ENCODE measurements at regions not wholly inside any gene's neighbourhood (a gene's known extent, or its start where the extent isn't known, plus 50 kb on each side); places are given as distances from the start of the nearest gene placed in this dataset.

GRCh38 chr14:103188810-103189480, 65.7 kb downstream of the TNFAIP2 start:
- Histone ChIP-seq H3K4me1 (ENCODE audit: insufficient read depth) (peaks cover 21% of the 10 kb centered on the region), H3K27me3 (ENCODE audit: insufficient read depth) (peaks cover 40% of the 10 kb centered on the region), H3K36me3 (ENCODE audit: insufficient read depth) (no peaks in the 10 kb centered on the region), H3K79me2 (replicated peaks; ENCODE audit: insufficient read depth) (no peaks in the 10 kb centered on the region), H3K4me2 (peak overlapping the region; percentile 82), H3K4me3 (peak overlapping the region; percentile 69), H2AFZ (peak overlapping the region; percentile 92; the same call in 1 of the 2 replicates), H3K27ac (ENCODE audit: low read depth) (no peak overlapping the region), H3F3A (replicated peaks; ENCODE audit: low read depth) (no peaks in the 10 kb centered on the region), H3K9me2 (ENCODE audit: insufficient read depth) (no peaks in the 10 kb centered on the region), H4K20me1 (replicated peaks; ENCODE audit: insufficient read depth) (no peaks in the 10 kb centered on the region)
- no peak overlapping the region for H3K27ac Mint-ChIP-seq
- no peak for TF ChIP-seq CREB1 (CRISPR knock-in tag; IDR thresholded peaks at IDR 0.05; ENCODE audit: low read depth)
- TF ChIP-seq ETS1 (IDR thresholded peaks at IDR 0.05) = no peak
- TF ChIP-seq EZH2 (IDR thresholded peaks at IDR 0.05; ENCODE audit: low read depth, unreplicated experiment) = no peak
- no peak for TF ChIP-seq ZNF114 (CRISPR knock-in tag; IDR thresholded peaks at IDR 0.05)
- TF ChIP-seq, protein P1, sequence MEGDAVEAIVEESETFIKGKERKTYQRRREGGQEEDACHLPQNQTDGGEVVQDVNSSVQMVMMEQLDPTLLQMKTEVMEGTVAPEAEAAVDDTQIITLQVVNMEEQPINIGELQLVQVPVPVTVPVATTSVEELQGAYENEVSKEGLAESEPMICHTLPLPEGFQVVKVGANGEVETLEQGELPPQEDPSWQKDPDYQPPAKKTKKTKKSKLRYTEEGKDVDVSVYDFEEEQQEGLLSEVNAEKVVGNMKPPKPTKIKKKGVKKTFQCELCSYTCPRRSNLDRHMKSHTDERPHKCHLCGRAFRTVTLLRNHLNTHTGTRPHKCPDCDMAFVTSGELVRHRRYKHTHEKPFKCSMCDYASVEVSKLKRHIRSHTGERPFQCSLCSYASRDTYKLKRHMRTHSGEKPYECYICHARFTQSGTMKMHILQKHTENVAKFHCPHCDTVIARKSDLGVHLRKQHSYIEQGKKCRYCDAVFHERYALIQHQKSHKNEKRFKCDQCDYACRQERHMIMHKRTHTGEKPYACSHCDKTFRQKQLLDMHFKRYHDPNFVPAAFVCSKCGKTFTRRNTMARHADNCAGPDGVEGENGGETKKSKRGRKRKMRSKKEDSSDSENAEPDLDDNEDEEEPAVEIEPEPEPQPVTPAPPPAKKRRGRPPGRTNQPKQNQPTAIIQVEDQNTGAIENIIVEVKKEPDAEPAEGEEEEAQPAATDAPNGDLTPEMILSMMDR (conservative IDR thresholded peaks at IDR 0.05; ENCODE audit: low read depth in 2 of 2) = peak; percentile 24 to 37; a peak in 3 of 4 replicates
- TF ChIP-seq EZH2phosphoT487 (IDR thresholded peaks at IDR 0.05; ENCODE audit: unreplicated experiment) = no peak
- no peaks in the 10 kb centered on the region for H3K36me3 Mint-ChIP-seq (ENCODE audit: low read depth)
- ATAC-seq (peak; percentile 79), DNase-seq (ENCODE audit: low spot score) (peak; percentile 56)
- peaks cover 27% of the 10 kb centered on the region for H3K4me1 Mint-ChIP-seq
- peak overlapping the region; percentile 69 for H3K4me3 Mint-ChIP-seq
- H3K27me3 Mint-ChIP-seq (ENCODE audit: insufficient read depth, low read depth, poor library complexity) = peaks cover 37% of the 10 kb centered on the region
- H3K9me3 Mint-ChIP-seq = peaks cover 4% of the 10 kb centered on the region; the same call in 2 of the 3 replicates

- peaks cover 21% of the 10 kb centered on the region for H3K4me1 ChIP-seq (ENCODE audit: insufficient read depth)
- H3K4me2 ChIP-seq = peak overlapping the region; percentile 82
- H3K27me3 ChIP-seq (ENCODE audit: insufficient read depth) = peaks cover 40% of the 10 kb centered on the region
- peak; percentile 36 for DNase-seq (ENCODE audit: low spot score)
- TF ChIP-seq EZH2 (IDR thresholded peaks at IDR 0.05; ENCODE audit: low read depth, unreplicated experiment) (peak; percentile 32), ZNF114 (CRISPR knock-in tag; IDR thresholded peaks at IDR 0.05) (no peak)
- H3K9me3 Mint-ChIP-seq = peaks cover 4% of the 10 kb centered on the region; the same call in 2 of the 3 replicates
- no peaks in the 10 kb centered on the region for H3F3A ChIP-seq (replicated peaks; ENCODE audit: low read depth)
- H3K79me2 ChIP-seq (replicated peaks; ENCODE audit: insufficient read depth) = no peaks in the 10 kb centered on the region
- H3K27ac ChIP-seq (ENCODE audit: low read depth) = no peak overlapping the region
- H2AFZ ChIP-seq = peak overlapping the region; percentile 94
- peaks cover 35% of the 10 kb centered on the region for H3K27me3 Mint-ChIP-seq (ENCODE audit: insufficient read depth, low read depth, poor library complexity)
- peak; percentile 35 for ATAC-seq
- no peaks in the 10 kb centered on the region for H4K20me1 ChIP-seq (replicated peaks; ENCODE audit: insufficient read depth)
- H3K36me3 Mint-ChIP-seq (ENCODE audit: low read depth) = no peaks in the 10 kb centered on the region
- H3K27ac Mint-ChIP-seq = no peak overlapping the region
- peak overlapping the region; percentile 69 for H3K4me3 ChIP-seq
- no peaks in the 10 kb centered on the region for H3K9me2 ChIP-seq (ENCODE audit: insufficient read depth)
- peaks cover 27% of the 10 kb centered on the region for H3K4me1 Mint-ChIP-seq
- H3K4me3 Mint-ChIP-seq = peak overlapping the region; percentile 69
- H3K36me3 ChIP-seq (ENCODE audit: insufficient read depth) = no peaks in the 10 kb centered on the region
Observed at GRCh38 chr14:103189481-103190470, 66.5 kb downstream of the TNFAIP2 start.

Data from GM23338 (cell line).